Calu3 (cell line): ENCODE measurements at regions not wholly inside any gene's neighbourhood (a gene's known extent, or its start where the extent isn't known, plus 50 kb on each side); places are given as distances from the start of the nearest gene placed in this dataset.

ENCODE experiments used
- BruUV-seq: library from RNA; stranded (reverse); fragments of 400-500 nt; replicated peaks from 2 replicates; lab custom pipeline; 2021; lab: Mats Ljungman, UMichigan
- CTCF ChIA-PET: fragments of 300-600 bp; sonication (Branson Sonifier 250); formaldehyde crosslinking; loops from one replicate; lab custom pipeline; 2022; ENCODE audit warnings: antibody characterized with exemption; lab: Charles Lee
- DNase-seq: peaks from one replicate; pipeline ENCODE4 v3.0.0; 2022
- H3K27ac Mint-ChIP-seq: one replicate; pipeline ENCODE4 v1.8.0; 2022; ENCODE audit warnings: mixed read lengths; ENCODE audit not compliant: unreplicated experiment
- H3K27me3 Mint-ChIP-seq: one replicate; pipeline ENCODE4 v1.8.0; 2022; ENCODE audit warnings: mixed read lengths; ENCODE audit not compliant: unreplicated experiment
- H3K36me3 Mint-ChIP-seq: one replicate; pipeline ENCODE4 v1.8.0; 2022; ENCODE audit warnings: mild to moderate bottlenecking, moderate library complexity, mixed read lengths; ENCODE audit not compliant: insufficient read depth, unreplicated experiment
- H3K4me1 Mint-ChIP-seq: one replicate; pipeline ENCODE4 v1.8.0; 2022; ENCODE audit warnings: mild to moderate bottlenecking, low read depth, mixed read lengths; ENCODE audit not compliant: unreplicated experiment
- H3K4me3 Mint-ChIP-seq: one replicate; pipeline ENCODE4 v1.8.0; 2022; ENCODE audit warnings: mild to moderate bottlenecking, low read depth, moderate library complexity, mixed read lengths; ENCODE audit not compliant: unreplicated experiment
- H3K9me3 Mint-ChIP-seq: one replicate; pipeline ENCODE4 v1.8.0; 2022; ENCODE audit warnings: low read depth, mixed read lengths; ENCODE audit not compliant: unreplicated experiment
- intact Hi-C: fragments of 100-400 bp; cut with micrococcal nuclease; formaldehyde crosslinking; loops from one replicate; pipeline ENCODE4 v1.10.0; 2022; ENCODE audit not compliant: unreplicated experiment
- TF ChIP-seq, protein P1 (sequence below): fragments of 200-600 bp; IDR thresholded peaks from one replicate; pipeline ENCODE4 v1.8.0; 2022; ENCODE audit warnings: antibody characterized with exemption; ENCODE audit not compliant: unreplicated experiment

DNA sequence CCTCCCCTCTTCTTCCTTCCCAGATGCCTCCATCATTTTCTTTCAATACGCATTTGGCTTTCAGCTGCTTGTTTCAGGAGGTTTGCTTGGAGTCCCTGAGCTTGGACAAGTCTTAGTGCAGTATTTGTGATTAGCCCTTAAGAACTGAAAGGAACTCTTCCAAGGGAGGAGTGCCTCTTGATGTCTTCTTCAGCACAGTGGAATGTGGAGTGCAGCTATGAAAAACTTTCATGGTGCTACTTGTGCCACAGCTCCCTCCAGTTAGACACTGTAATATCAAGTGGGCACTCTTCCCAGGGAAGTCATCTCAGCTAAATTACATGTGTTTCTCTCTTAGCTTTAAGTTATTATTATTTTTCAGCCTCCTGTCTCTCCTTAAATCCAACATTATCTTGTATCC lies 173.1 kb downstream of the NECTIN3 start:
- BruUV-seq, result no TSS peak
- intact Hi-C loops, result no loop called here
- CTCF ChIA-PET, result no interaction called here
- TF ChIP-seq, protein P1, sequence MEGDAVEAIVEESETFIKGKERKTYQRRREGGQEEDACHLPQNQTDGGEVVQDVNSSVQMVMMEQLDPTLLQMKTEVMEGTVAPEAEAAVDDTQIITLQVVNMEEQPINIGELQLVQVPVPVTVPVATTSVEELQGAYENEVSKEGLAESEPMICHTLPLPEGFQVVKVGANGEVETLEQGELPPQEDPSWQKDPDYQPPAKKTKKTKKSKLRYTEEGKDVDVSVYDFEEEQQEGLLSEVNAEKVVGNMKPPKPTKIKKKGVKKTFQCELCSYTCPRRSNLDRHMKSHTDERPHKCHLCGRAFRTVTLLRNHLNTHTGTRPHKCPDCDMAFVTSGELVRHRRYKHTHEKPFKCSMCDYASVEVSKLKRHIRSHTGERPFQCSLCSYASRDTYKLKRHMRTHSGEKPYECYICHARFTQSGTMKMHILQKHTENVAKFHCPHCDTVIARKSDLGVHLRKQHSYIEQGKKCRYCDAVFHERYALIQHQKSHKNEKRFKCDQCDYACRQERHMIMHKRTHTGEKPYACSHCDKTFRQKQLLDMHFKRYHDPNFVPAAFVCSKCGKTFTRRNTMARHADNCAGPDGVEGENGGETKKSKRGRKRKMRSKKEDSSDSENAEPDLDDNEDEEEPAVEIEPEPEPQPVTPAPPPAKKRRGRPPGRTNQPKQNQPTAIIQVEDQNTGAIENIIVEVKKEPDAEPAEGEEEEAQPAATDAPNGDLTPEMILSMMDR, result no peak
- no peak overlapping the region for H3K4me3 Mint-ChIP-seq
- peaks cover 5% of the 10 kb centered on the region for H3K9me3 Mint-ChIP-seq
- DNase-seq, result no peak
- no peak overlapping the region for H3K27ac Mint-ChIP-seq
- H3K4me1 Mint-ChIP-seq, result no peaks in the 10 kb centered on the region
- H3K36me3 Mint-ChIP-seq, result no peaks in the 10 kb centered on the region
- no peaks in the 10 kb centered on the region for H3K27me3 Mint-ChIP-seq

DNA sequence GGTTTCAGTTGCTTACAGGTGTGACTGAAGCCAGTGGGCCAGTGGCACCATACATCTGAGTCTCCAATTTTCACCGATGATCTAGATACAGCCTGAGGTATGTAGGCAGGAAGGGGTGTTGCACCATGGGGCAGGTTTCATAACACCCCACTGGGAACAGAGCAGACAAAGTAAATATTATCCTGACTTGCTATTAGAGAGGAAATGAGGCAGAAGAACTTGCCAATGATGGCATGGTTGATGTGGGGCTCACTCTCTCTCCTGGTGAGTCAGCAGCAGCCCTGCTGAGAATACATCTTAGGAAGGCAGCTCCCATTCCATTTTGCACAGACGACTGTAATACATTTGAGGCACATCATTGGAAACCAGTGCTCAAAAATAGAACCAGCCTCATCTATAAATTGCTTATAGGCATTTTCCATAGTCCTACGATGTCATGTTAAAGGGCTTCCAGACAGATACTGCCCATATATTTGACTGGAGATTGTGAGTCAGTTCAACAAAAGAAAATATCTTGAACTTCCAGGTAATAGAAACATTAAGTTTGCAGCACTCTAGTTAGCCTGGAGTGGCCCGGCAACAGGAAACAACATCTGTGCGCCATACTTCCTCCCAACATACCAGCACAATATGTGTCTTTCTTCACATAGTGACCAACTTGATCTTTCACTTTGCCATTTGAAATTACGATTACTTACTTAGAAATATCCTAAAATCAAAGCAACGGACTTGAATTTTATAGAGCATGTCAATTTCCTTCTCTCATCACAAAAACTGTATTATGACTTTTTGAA lies 175.5 kb downstream of the NECTIN3 start:
- peak; percentile 16 for DNase-seq
- no TSS peak for BruUV-seq
- TF ChIP-seq, protein P1, result no peak
- CTCF ChIA-PET, result no interaction called here
- Mint-ChIP-seq H3K9me3 (peaks cover 5% of the 10 kb centered on the region), H3K36me3 (no peaks in the 10 kb centered on the region), H3K4me3 (no peak overlapping the region), H3K27ac (no peak overlapping the region), H3K4me1 (no peaks in the 10 kb centered on the region), H3K27me3 (no peaks in the 10 kb centered on the region)
- intact Hi-C loops, result no loop called here

DNA sequence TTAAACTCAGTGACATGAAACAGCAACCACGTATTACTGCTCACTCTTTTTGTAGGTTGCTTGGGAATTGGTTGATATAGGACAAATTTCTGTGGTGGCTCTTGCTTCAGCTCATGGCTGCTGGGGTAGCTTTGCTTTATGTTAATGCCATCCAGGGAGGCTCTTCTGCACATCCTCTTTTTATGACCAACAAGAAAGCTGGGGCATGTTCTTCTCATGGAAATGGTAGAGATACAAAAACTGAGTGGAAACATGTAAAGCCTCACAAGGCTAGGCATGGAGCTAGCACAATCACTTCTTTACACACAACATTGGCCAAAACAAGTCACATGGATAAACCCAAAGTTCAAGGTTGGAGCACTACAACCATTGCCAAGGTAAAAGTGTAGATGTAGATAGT lies 176.8 kb downstream of the NECTIN3 start:
- H3K4me1 Mint-ChIP-seq, result no peaks in the 10 kb centered on the region
- peaks cover 5% of the 10 kb centered on the region for H3K9me3 Mint-ChIP-seq
- H3K27ac Mint-ChIP-seq, result no peak overlapping the region
- TF ChIP-seq, protein P1, result no peak
- no TSS peak for BruUV-seq
- no peaks in the 10 kb centered on the region for H3K36me3 Mint-ChIP-seq
- intact Hi-C loops, result no loop called here
- H3K4me3 Mint-ChIP-seq, result no peak overlapping the region
- no peaks in the 10 kb centered on the region for H3K27me3 Mint-ChIP-seq
- no peak for DNase-seq
- CTCF ChIA-PET, result no interaction called here

DNA sequence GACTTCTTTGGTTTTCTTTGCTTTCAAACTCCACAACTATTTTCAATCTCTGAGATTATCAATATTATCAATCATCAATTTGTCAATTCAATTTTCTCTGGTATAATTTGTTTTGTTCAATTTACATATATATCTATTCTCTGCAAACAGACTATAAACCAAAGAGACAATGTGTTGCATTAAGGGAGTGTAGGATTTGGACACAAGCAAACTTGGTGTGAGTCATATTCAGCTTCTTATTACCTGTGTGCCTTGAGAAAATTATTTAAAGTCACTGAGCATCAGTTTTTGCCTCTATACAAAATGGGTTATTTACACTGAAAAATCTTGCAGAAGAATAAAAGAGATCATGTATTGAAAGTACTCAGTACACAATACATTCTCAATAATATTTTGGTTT lies 177.8 kb downstream of the NECTIN3 start:
- no peaks in the 10 kb centered on the region for H3K36me3 Mint-ChIP-seq
- no TSS peak for BruUV-seq
- no peaks in the 10 kb centered on the region for H3K27me3 Mint-ChIP-seq
- TF ChIP-seq, protein P1, result no peak
- CTCF ChIA-PET, result no interaction called here
- intact Hi-C loops, result loop anchor here (1.0 kb wide), 1 partner anchor 41 kb away; no protein-coding TSS in a partner anchor
- no peak overlapping the region for H3K4me3 Mint-ChIP-seq
- H3K4me1 Mint-ChIP-seq, result no peaks in the 10 kb centered on the region
- H3K9me3 Mint-ChIP-seq, result no peaks in the 10 kb centered on the region
- no peak for DNase-seq
- no peak overlapping the region for H3K27ac Mint-ChIP-seq
